Vagina (tissue), 2 donors: ENCODE measurements at regions not wholly inside any gene's neighbourhood (a gene's known extent, or its start where the extent isn't known, plus 50 kb on each side); places are given as distances from the start of the nearest gene placed in this dataset.

Source experiments
- CTCF ChIP-seq, 3 experiments: fragments of 450-650 bp in 2 of 3; fragments of 200-600 bp in 1 of 3; sonication (generic) in 1 of 3; IDR thresholded peaks; one replicate each; pipeline ENCODE4 v1.5.1; 2017 to 2019; ENCODE audit warnings: antibody characterized with exemption in 3 of 3, mild to moderate bottlenecking in 2 of 3, moderate library complexity in 2 of 3
- POLR2A ChIP-seq, 2 donors: fragments of 450-650 bp; IDR thresholded peaks; one replicate each; pipeline ENCODE4 v1.6.1; 2017; ENCODE audit warnings: antibody characterized with exemption in 2 of 2, mild to moderate bottlenecking in 2 of 2, moderate library complexity in 2 of 2
- POLR2AphosphoS5 ChIP-seq, 2 donors: sonication (generic); formaldehyde crosslinking; IDR thresholded peaks; one replicate each; pipeline ENCODE4 v1.9.0; 2017; ENCODE audit warnings: antibody characterized with exemption in 2 of 2, mild to moderate bottlenecking in 2 of 2, low read depth in 1 of 2; ENCODE audit not compliant: insufficient read depth in 1 of 2

GRCh38 chr3:152658977-152659720 lies 175.8 kb upstream of the P2RY1 start:
- TF ChIP-seq CTCF (IDR thresholded peaks at IDR 0.05) (no peak), POLR2A (IDR thresholded peaks at IDR 0.05) (no peak), POLR2AphosphoS5 (IDR thresholded peaks at IDR 0.05; ENCODE audit: insufficient read depth in 1 of 2, low read depth in 1 of 2) (no peak)
